H4 (cell line): ENCODE measurements at regions not wholly inside any gene's neighbourhood (a gene's known extent, or its start where the extent isn't known, plus 50 kb on each side); places are given as distances from the start of the nearest gene placed in this dataset.
A peak's percentile ranks its signal among the peaks of the same experiment; 100 is the strongest.

ENCODE experiments used
- DNase-seq: peaks from one replicate; pipeline ENCODE4 v3.0.0-alpha.2; 2015; ENCODE audit warnings: low spot score

- no peak for DNase-seq
Measured at GRCh38 chr15:91521548-91521947, 332.0 kb upstream of the SLCO3A1 start.

- no peak for DNase-seq
Measured at GRCh38 chr15:91521996-91522395, 331.5 kb upstream of the SLCO3A1 start.

GRCh38 chr15:91522605-91523332 is 330.7 kb upstream of the SLCO3A1 start:
- DNase-seq: peak; percentile 6

- no peak for DNase-seq
Measured at GRCh38 chr15:91523596-91523995, 329.9 kb upstream of the SLCO3A1 start.

GRCh38 chr15:91524534-91524933 is 329.0 kb upstream of the SLCO3A1 start:
- no peak for DNase-seq

- no peak for DNase-seq
Measured at GRCh38 chr15:91525751-91526150, 327.8 kb upstream of the SLCO3A1 start.

- DNase-seq: no peak
Measured at GRCh38 chr15:91526424-91526823, 327.1 kb upstream of the SLCO3A1 start.

- DNase-seq: no peak
Measured at GRCh38 chr15:91528801-91529200, 324.7 kb upstream of the SLCO3A1 start.

GRCh38 chr15:91529534-91529933 is 324.0 kb upstream of the SLCO3A1 start:
- no peak for DNase-seq

GRCh38 chr15:91530279-91530678 is 323.2 kb upstream of the SLCO3A1 start:
- DNase-seq: no peak

- DNase-seq: no peak
Measured at GRCh38 chr15:91530956-91531582, 322.4 kb upstream of the SLCO3A1 start.

GRCh38 chr15:91534235-91534634 is 319.3 kb upstream of the SLCO3A1 start:
- no peak for DNase-seq

- no peak for DNase-seq
Measured at GRCh38 chr15:91534976-91535375, 318.5 kb upstream of the SLCO3A1 start.

- no peak for DNase-seq
Measured at GRCh38 chr15:91535856-91536500, 317.5 kb upstream of the SLCO3A1 start.

- DNase-seq: no peak
Measured at GRCh38 chr15:91537856-91538255, 315.7 kb upstream of the SLCO3A1 start.

- DNase-seq: no peak
Measured at GRCh38 chr15:91538782-91539181, 314.7 kb upstream of the SLCO3A1 start.

GRCh38 chr15:91541286-91541685 is 312.2 kb upstream of the SLCO3A1 start:
- no peak for DNase-seq

- no peak for DNase-seq
Measured at GRCh38 chr15:91542226-91542625, 311.3 kb upstream of the SLCO3A1 start.

GRCh38 chr15:91547356-91547755 is 306.2 kb upstream of the SLCO3A1 start:
- DNase-seq: no peak

GRCh38 chr15:91548549-91548948 is 305.0 kb upstream of the SLCO3A1 start:
- DNase-seq: peak; percentile 42

GRCh38 chr15:91549581-91549980 is 303.9 kb upstream of the SLCO3A1 start:
- DNase-seq: no peak

- DNase-seq: no peak
Measured at GRCh38 chr15:91552555-91552954, 301.0 kb upstream of the SLCO3A1 start.

GRCh38 chr15:91553196-91553854 is 300.2 kb upstream of the SLCO3A1 start:
- DNase-seq: no peak
